ENCODE measurements at regions not wholly inside any gene's neighbourhood (a gene's known extent, or its start where the extent isn't known, plus 50 kb on each side); places are given as distances from the start of the nearest gene placed in this dataset.

- no peak for DNase-seq
Measured at GRCh38 chr9:135413086-135413375, 66.6 kb upstream of the PPP1R26 start.

- no peak for DNase-seq
Measured at GRCh38 chr9:135413461-135413860, 66.1 kb upstream of the PPP1R26 start.

- DNase-seq: no peak
Measured at GRCh38 chr9:135414293-135414692, 65.3 kb upstream of the PPP1R26 start.

- DNase-seq: no peak
Measured at GRCh38 chr9:135415586-135415985, 64.0 kb upstream of the PPP1R26 start.

GRCh38 chr9:135416664-135417290 lies 62.8 kb upstream of the PPP1R26 start:
- DNase-seq: no peak

- no peak for DNase-seq
Measured at GRCh38 chr9:135418161-135418560, 61.4 kb upstream of the PPP1R26 start.

- DNase-seq: no peak
Measured at GRCh38 chr9:135419106-135419505, 60.5 kb upstream of the PPP1R26 start.

- no peak for DNase-seq
Measured at GRCh38 chr9:135422341-135422944, 57.1 kb upstream of the PPP1R26 start.

GRCh38 chr9:135423725-135424124 lies 55.9 kb upstream of the PPP1R26 start:
- DNase-seq: no peak
